ENCODE measurements at regions not wholly inside any gene's neighbourhood (a gene's known extent, or its start where the extent isn't known, plus 50 kb on each side); places are given as distances from the start of the nearest gene placed in this dataset.

DNA sequence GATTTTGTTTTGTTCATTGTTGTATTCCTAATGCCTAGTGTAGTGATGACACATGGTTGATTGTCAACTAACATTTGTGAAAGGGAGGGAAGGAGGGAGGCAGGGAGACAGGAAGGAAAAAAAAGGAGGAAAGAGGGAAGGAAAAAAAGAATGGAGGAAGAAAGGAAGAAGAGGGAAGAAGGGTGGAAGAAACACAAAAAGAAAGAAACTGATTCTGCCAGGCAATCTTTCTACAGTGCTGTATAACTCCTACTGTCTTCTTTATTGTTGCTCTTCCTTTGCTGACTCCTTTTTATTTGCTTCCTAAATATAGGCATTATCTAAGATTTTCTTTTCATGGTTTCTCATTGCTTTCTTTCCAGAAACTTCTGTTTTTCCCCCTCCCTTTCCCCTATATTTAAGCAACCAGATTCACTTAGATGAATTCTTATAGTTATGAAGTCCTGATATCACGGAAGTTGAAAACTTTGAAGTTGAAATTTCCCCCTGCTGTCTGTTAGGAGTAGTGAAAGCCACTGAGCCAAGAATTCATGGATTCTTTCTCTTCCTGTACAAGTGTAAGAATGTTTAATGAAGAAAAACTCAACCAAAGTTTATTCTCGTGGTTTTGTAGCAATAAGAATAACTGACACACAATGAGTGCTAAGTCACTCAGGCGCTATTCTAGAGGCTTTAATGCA lies 305.1 kb upstream of the FSHR start:
- TF ChIP-seq, protein P1, sequence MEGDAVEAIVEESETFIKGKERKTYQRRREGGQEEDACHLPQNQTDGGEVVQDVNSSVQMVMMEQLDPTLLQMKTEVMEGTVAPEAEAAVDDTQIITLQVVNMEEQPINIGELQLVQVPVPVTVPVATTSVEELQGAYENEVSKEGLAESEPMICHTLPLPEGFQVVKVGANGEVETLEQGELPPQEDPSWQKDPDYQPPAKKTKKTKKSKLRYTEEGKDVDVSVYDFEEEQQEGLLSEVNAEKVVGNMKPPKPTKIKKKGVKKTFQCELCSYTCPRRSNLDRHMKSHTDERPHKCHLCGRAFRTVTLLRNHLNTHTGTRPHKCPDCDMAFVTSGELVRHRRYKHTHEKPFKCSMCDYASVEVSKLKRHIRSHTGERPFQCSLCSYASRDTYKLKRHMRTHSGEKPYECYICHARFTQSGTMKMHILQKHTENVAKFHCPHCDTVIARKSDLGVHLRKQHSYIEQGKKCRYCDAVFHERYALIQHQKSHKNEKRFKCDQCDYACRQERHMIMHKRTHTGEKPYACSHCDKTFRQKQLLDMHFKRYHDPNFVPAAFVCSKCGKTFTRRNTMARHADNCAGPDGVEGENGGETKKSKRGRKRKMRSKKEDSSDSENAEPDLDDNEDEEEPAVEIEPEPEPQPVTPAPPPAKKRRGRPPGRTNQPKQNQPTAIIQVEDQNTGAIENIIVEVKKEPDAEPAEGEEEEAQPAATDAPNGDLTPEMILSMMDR (IDR thresholded peaks at IDR 0.05) = no peak
- TF ChIP-seq POLR2AphosphoS5 (IDR thresholded peaks at IDR 0.05) = no peak
